NCI-H524 (cell line): ENCODE measurements at regions not wholly inside any gene's neighbourhood (a gene's known extent, or its start where the extent isn't known, plus 50 kb on each side); places are given as distances from the start of the nearest gene placed in this dataset.
A peak's percentile ranks its signal among the peaks of the same experiment; 100 is the strongest.
"Not testable (repeated sequence)": the region's sequence is repeated elsewhere in the genome, so short reads cannot be mapped to it uniquely, and the experiment has no call there.

ENCODE experiments used
- DNase-seq, 2 experiments: peaks; one replicate each; lab custom pipeline; 2025; lab: John Stamatoyannopoulos, UW

DNA sequence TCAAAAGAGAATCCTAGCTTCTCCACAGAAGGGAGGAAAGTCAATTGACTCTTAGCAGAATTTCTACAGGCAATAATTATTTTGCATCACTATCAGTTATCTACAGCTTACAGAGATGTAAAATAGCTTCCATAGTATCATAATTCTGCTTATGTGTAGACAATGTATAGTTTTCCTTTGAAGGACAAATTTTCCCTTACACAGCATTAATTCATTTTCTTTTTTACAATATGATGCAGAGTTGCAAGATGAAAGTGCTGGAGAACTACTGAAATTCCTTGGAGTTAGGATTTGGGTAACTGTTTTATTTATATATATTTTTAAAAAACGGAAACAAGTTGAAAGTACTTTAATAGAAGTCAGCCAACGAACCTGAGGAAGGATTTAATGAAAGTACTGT, 111.0 kb upstream of the CPHXL start:
- DNase-seq: no peak

- DNase-seq: no peak
Measured at GRCh38 chr16:75837681-75838080, 111.4 kb upstream of the CPHXL start.

DNA sequence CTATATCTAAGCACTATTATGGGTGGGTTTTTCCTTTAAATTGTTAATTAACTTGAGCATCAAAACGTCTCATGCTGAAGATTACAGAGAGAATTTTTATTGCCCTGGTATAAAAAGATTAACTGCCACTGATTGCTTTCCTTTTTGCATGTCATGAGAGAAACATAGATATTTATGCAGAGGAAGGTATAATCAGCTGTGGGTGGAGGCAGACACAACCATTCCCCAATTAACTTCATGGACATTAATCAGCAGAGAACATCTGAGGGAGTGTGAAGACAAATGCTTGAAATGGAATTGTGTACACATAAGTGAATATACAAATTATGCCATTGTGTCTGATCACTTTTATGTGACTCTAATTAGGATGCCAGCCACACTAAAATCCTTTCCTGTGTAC, 115.2 kb upstream of the CPHXL start:
- no peak for DNase-seq

DNA sequence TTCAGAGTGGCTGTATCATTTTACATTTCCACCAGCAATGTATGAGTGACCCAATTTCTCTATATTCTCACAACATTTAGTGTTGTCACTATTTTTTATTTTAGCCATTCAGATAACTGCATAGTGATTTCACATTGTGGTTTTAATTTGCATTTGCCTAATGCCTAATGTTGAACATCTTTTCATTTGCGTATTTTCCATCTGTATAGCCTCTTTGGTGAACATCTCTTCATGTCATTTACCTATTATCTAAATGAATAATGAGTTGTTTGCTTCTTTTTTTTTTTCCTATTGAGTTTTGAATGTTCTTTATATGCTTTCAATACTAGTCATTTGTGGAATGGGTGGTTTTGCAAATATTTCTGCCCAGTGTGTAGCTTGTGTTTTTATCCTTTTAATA, 120.9 kb upstream of the CPHXL start:
- no peak for DNase-seq

DNA sequence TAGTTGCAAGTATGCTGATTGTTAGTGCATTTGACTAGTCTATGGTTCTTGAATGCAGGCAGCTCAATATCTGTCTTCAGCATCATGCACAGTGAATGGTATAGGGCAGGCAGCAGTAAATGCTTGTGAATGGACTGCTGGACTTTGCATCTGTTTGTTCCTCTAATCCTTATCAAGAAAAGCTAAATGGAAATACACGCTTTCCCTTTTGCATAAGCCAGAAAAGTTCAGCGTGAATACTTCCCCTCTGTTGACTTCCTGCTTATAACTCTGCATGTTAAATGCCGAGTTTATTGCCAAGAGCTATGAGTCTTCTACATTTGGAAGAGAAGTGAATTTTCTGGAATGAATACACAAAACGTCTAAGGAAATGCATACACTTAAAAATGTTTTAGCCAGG, 127.9 kb upstream of the CPHXL start:
- DNase-seq: no peak

DNA sequence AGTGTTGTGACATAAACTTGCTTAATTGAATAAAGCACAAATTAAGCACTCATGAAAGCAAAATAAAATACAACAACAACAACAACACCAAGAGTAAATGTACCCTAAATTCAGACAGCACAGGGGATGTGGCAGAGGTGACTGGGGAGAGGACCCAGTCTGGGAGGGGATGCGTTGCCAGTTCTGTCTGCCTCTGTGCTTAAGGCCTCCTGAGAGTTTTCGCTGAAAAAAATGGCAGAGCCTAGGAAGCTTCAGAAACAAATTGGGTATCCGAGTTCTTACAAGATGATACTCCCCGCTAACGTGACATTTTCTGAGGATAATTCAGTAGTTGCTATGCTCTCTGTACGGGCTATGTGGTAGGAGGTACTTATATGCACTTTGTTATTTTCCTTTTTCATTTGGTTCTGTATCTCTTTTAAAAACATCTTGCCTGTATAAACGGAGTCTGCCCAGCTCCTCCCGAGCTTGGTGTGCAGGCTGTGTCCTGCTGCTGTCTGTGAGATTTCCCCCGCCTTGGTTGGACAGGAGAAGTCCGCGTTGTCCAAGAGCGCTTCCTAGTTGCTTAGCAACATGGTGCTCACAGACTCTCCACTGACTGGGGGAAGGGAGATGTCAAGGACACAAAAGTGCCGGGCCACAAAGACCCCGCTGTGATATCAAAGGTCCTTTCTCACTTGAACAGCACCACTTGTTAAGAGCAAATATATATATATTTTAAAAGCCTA, 134.2 kb upstream of the CPHXL start:
- peak; percentile 80 to 93 for DNase-seq

DNA sequence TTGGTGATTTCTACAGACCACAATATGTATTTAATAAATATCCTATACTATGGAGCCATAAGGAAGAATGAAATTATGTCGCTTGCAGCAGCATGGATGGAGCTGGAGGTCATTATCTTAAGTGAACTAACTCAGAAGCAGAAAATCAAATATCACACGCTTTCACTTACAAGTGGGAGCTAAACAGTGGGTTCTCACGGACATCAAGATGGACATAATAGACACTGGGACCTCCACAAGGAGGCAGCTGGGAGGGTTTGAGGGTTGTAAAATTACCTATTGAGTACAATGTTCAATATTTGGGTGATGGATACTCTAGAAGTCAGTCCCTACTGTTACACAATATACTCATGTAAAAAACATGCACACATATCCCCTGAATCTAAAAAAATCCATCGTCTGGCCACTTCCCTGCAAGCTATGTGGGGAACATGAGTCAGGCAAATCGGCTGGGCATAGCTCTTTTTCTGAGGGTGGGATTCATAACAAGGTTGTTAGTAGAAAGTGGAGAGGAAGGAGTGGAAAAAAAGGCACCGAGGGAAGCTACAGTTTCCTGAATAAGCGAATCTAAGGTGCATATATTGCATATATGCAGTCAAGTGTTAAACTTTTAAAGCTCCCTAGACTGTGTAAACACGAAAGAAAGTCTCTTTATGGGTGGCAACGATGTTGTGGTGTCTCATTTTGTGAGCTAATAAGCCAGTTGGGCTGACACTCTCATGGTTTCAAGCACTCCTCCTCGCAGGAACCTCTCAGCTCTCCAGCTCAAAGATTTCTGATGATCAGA, 135.2 kb upstream of the CPHXL start:
- DNase-seq: no peak

- DNase-seq: no peak
Measured at GRCh38 chr16:75862098-75862386, 135.8 kb upstream of the CPHXL start.

DNA sequence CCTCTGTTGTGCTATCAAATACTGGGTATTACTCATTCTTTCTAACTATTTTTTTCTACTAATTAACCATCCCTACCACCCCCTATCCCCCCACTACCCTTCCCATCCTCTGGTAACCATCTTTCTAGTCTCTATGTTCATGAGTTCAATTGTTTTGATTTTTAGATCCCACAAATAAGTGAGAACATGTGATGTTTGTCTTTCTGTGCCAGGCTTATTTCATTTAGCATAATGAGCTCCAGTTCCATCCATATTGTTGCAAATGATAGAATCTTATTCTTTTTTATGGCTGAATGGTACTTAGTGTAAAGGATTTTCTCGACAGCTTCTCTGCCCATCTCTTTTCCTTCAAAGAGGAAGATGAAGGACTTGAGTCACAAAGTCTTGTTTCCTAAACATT, 138.0 kb upstream of the CPHXL start:
- no peak for DNase-seq

DNA sequence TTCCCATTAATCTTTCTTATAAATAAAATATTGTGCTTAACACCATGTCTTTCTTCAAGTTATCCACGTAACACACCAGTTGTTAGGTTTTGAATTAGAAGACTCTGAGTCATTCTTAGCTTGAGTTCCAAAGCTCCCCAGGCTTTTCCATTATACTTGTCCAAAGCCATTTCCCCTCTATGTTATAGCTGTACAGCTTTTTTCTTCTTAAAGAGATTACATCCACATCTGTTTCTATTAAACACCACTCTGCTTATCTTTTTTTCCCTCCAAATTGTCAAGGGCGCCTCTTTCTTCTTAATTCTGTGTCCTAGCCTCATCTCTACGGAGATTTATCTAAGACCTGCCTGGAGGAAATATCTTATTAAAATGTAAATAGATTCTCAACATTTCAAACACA, 139.4 kb upstream of the CPHXL start:
- DNase-seq: peak in 1 of 2 experiments; percentile 34

GRCh38 chr16:75868636-75869632, 142.6 kb upstream of the CPHXL start:
- no peak for DNase-seq

DNA sequence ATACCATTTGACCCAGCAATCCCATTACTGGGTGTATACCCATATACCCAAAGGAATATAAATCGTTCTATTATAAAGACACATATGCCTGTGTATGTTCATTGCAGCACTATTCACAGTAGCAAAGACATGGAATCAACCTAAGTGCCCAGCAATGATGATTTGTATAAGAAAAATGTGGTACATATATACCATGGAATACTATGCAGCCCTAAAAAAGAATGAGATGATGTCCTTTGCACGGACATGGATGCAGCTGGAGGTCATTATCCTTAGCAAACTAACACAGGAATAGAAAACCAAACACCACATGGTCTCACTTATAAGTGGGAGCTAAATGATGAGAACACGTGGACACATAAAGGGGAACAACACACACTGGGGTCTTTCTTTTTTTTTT, 155.0 kb upstream of the CPHXL start:
- DNase-seq: not testable (repeated sequence)

- no peak for DNase-seq
Measured at GRCh38 chr16:75899163-75899562, 172.9 kb upstream of the CPHXL start.

DNA sequence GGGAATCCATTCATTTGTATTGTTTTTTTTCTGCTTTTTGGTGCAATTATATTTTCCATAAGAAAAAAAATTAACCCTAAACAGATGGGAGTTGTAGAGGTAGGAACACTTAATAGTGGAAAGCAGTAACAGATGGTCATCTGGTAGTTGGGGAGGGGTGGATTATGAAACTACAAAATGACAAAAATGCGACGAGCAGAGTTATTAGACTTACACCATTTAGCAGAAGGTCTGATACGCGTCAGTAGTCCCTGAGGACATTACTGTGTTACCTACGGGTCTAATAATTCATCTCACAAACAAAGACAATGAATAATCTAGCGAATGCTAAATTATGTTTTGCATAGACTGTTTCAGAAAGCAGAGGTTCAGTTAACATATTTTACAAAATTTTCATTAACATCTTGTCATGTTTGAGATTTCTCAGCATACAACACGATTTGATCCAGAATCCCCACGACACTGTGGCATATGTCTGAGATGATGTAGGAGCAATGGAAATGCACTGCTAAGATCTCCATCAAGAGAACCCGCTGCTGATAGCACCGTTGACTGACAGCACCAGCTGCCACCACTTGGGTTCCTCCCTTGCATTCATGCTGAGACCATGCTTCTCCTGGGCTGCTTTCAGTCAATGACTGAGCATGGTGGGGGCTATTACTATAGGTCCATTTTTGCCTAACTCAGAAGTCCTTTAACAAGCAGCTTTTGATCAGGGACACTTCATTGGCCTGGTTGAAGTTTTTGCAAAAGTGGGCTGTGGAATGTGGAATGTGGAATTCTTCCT, 182.2 kb upstream of the CPHXL start:
- peak; percentile 96 to 99 for DNase-seq

DNA sequence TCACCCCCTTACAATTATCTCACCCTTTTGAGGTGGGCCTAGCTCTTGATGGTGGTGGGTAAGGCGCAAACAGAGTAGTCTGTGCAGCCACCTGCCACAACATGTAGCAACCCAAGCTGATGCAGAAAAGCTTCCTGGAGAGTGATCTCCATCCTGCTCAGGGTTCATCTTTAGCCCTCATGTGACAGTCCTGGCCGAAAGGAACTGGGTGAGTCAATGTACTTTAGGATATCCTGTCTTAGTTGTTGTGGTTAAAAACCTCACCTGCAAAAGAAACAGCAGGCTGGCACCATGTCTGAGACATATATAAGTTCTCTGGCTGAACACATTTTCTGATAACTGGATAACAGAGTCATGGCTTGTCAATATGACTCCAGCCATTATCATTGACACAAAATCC, 183.5 kb upstream of the CPHXL start:
- DNase-seq: peak in 1 of 2 experiments; percentile 13

DNA sequence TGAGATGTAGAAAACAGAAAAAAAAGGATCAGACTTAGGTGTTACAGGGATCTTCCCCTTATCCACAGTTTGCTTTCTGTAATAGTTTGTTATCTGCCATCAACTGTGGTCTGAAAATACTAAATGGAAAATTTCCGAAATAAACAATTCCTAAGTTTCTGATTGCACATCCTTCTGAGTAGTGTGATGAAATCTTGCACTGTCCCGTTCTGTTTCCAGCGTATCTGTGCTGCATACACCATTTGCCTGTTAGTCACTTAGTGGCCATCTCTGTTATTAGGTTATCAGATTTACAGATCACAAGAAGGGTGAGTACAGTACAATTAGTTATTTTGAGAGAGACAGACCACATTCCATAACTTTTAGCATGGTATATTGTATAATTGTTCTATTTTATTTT, 185.6 kb upstream of the CPHXL start:
- no peak for DNase-seq

GRCh38 chr16:75913958-75914357, 187.7 kb upstream of the CPHXL start:
- peak in 1 of 2 experiments; percentile 11 for DNase-seq

DNA sequence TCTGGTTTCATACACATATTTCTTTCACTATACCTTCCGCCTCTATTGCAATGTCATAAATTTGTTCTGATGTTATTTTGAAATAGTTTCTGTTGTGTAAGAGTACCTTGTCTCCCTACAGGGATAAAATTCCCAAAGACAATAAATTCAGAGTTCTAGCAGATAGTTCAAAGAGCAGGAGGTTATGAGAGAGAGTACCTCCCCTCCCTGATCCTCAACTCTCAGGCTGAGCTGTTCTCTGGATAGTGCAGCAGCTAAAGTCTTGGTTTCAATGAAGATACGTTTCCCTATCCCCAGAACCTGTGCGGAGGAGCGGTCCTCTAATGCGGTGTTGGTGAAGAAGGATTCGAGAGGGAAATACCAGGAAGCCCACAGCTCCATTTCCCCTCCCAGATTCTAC, 190.2 kb upstream of the CPHXL start:
- DNase-seq: no peak

DNA sequence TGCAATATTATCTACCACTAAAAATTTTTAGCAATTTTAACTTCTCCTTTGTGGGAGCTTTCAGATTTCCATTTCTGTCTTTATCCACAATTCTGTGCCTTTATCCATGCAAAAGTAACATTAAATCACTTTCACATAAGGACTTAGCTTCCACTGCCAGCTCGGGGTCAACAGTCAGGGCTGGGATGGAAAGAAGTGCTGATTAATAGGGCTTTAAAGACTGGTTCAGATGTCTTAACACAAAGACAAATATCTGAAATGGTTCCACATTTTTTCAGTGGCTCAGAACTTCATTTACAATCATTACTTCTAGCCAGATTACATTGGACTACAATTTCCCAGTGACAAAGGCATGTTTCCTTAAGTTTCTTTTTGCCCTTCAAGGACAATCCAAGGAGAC, 191.8 kb upstream of the CPHXL start:
- DNase-seq: no peak

DNA sequence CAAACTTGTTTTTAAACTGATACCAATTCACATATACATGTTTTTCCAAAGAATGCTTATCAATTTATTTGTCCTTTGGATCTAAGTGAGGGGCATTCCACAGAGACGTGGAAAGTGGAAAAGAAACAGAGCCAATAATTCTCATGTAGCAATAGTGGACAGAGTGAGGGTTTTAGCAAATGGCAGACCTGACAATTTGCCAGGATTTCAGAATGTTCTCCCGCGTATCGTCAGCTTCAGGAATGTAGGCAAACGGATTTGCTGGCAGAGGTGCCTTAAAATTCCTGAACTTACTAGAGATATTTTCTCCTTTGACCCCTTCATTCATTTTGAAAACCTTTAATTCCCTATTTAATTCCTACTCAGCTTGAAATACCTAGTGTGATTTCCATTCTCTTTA, 193.4 kb upstream of the CPHXL start:
- no peak for DNase-seq

GRCh38 chr16:75921281-75921680, 195.0 kb upstream of the CPHXL start:
- peak; percentile 17 to 71 for DNase-seq

DNA sequence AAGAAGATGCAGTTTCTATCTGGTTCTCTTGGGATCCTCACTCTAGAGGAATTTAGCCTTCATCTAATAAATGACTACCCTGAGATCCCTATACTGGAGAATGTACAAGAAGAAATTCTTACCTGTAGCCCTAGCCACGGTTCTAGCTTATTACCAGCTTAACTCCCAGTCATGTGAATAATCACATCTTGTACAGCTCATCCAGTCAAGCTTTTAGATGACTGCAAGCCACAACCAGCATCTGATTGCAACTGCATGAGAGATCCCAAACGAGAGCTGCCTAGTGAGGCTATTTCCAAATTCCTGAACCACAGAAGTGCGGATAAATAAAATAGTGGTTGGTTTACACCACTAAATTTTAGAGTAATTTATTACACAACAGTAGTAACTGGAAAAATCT, 196.0 kb upstream of the CPHXL start:
- no peak for DNase-seq
